ENCODE measurements at regions not wholly inside any gene's neighbourhood (a gene's known extent, or its start where the extent isn't known, plus 50 kb on each side); places are given as distances from the start of the nearest gene placed in this dataset.

GRCh38 chr13:43979492-43979891 lies 99.8 kb downstream of the LACC1 start:
- in situ Hi-C loops (cut with MboI; ENCODE audit: low pct_unique_long_range_greater_than_20kb, low sequenced_read_pairs, unreplicated experiment) = no loop called here
- DNase-seq (ENCODE audit: low spot score) = no peak
- TF ChIP-seq CTCF (IDR thresholded peaks at IDR 0.05; ENCODE audit: extremely low read depth, insufficient read depth, missing control alignments) = no peak

GRCh38 chr13:43980587-43980986 lies 100.9 kb downstream of the LACC1 start:
- no peak for TF ChIP-seq CTCF (IDR thresholded peaks at IDR 0.05; ENCODE audit: extremely low read depth, insufficient read depth, missing control alignments)
- no peak for DNase-seq (ENCODE audit: low spot score)
- in situ Hi-C loops (cut with MboI; ENCODE audit: low pct_unique_long_range_greater_than_20kb, low sequenced_read_pairs, unreplicated experiment) = no loop called here

- in situ Hi-C loops (cut with MboI; ENCODE audit: low pct_unique_long_range_greater_than_20kb, low sequenced_read_pairs, unreplicated experiment) = no loop called here
Observed at GRCh38 chr13:43981091-43981490, 101.4 kb downstream of the LACC1 start.

GRCh38 chr13:43981512-43982301 lies 102.0 kb downstream of the LACC1 start:
- in situ Hi-C loops (cut with MboI; ENCODE audit: low pct_unique_long_range_greater_than_20kb, low sequenced_read_pairs, unreplicated experiment) = no loop called here
- TF ChIP-seq CTCF (IDR thresholded peaks at IDR 0.05; ENCODE audit: extremely low read depth, insufficient read depth, missing control alignments) = no peak
- DNase-seq (ENCODE audit: low spot score) = no peak

More at GRCh38 chr13:43981091-43981490, 101.4 kb downstream of the LACC1 start:
- no peak for DNase-seq (ENCODE audit: low spot score)
- no peak for TF ChIP-seq CTCF (IDR thresholded peaks at IDR 0.05; ENCODE audit: extremely low read depth, insufficient read depth, missing control alignments)

- no peak for DNase-seq (ENCODE audit: low spot score)
- in situ Hi-C loops (cut with MboI; ENCODE audit: low pct_unique_long_range_greater_than_20kb, low sequenced_read_pairs, unreplicated experiment) = no loop called here
Observed at GRCh38 chr13:43983373-43983772, 103.7 kb downstream of the LACC1 start.

GRCh38 chr13:43984292-43984691 lies 104.6 kb downstream of the LACC1 start:
- in situ Hi-C loops (cut with MboI; ENCODE audit: low pct_unique_long_range_greater_than_20kb, low sequenced_read_pairs, unreplicated experiment) = no loop called here
- no peak for TF ChIP-seq CTCF (IDR thresholded peaks at IDR 0.05; ENCODE audit: extremely low read depth, insufficient read depth, missing control alignments)
- no peak for DNase-seq (ENCODE audit: low spot score)

More at GRCh38 chr13:43983373-43983772, 103.7 kb downstream of the LACC1 start:
- TF ChIP-seq CTCF (IDR thresholded peaks at IDR 0.05; ENCODE audit: extremely low read depth, insufficient read depth, missing control alignments) = no peak
